GM12872 (cell line): ENCODE measurements at regions not wholly inside any gene's neighbourhood (a gene's known extent, or its start where the extent isn't known, plus 50 kb on each side); places are given as distances from the start of the nearest gene placed in this dataset.

Experiments
- TF ChIP-seq, protein P1 (sequence below): IDR thresholded peaks from 3 replicates; pipeline ENCODE4 v1.5.1; 2011; ENCODE audit warnings: low read depth, mild to moderate bottlenecking, low read length, moderate library complexity; ENCODE audit not compliant: insufficient read depth

DNA sequence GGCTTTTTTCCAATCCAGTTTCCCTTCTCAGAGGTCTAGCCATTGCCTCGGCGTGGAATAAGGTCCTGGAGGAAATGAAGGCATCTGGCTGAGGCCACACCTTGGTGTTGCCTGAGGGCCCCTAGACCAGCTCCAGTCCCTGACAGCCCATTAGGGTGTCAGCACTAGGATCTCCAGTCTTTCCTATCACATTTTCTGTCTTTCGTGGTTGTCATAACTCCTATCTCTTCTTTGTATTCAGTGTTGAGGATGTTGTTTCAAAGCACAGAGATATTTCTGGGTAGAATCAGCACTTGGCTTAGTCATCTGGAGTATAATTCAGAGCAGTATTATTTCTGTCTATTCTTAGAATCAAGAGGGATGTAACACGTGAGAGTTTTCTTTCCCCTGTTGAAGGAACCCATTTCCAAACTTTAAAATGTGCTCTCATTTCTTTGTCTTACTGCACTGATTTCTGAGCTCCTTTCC is 844.3 kb downstream of the KCNT2 start:
- TF ChIP-seq, protein P1, sequence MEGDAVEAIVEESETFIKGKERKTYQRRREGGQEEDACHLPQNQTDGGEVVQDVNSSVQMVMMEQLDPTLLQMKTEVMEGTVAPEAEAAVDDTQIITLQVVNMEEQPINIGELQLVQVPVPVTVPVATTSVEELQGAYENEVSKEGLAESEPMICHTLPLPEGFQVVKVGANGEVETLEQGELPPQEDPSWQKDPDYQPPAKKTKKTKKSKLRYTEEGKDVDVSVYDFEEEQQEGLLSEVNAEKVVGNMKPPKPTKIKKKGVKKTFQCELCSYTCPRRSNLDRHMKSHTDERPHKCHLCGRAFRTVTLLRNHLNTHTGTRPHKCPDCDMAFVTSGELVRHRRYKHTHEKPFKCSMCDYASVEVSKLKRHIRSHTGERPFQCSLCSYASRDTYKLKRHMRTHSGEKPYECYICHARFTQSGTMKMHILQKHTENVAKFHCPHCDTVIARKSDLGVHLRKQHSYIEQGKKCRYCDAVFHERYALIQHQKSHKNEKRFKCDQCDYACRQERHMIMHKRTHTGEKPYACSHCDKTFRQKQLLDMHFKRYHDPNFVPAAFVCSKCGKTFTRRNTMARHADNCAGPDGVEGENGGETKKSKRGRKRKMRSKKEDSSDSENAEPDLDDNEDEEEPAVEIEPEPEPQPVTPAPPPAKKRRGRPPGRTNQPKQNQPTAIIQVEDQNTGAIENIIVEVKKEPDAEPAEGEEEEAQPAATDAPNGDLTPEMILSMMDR, result no peak

DNA sequence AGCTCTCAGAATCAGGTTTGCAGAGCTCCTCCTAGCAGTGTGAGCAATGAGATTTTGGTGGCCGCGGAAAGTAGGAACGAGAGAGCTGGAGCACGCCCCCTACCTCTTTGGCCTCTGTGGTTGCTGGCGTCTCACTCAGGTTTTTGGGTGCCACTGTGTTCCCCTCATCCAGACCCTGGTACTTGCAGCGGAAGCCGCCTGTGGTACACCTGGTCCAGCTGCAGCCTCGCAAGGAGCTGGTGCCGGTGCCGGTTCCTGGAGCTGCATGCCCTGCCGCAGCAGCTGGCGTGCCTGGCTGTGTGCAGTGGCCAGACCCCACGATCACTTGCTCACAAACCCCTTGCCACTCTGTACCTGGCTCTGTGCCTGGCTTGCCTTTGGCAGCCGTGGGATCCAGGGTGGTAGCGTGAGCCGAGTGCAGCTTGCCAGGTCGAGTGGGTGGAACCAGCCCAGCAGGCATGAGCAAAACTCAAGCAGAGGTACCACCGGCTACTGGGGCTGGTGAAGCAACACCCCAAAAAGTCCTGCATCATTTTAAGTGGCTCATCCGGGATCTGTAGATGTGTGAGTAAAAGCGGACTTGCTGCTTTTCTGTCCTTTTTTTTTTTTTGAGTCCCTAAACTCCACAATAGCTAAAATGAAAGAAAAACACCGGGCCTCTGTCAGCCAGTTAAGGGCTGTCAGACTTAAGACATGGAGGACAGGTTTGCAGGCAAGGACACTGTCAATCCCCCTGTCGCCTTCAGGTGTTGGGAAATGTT is 844.9 kb downstream of the KCNT2 start:
- TF ChIP-seq, protein P1, result no peak

DNA sequence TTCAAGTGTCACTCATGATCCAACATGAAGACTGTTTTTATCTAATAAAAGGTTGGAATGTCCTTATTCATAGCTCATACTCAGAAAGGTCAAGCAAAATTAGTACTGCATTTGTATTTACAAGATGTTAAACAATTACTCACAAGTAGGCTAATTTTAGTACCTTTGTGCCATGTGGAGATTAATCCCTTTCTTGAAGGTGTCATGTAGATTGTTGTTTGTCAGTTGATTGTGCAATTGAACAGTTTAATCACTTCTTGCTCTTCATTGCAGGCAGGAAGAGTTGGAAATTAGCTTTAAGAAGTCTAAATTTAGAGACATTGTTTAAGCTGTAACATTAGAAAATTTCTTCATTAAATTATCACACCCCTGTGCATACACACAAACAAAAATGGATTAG is 847.1 kb downstream of the KCNT2 start:
- TF ChIP-seq, protein P1, result no peak

DNA sequence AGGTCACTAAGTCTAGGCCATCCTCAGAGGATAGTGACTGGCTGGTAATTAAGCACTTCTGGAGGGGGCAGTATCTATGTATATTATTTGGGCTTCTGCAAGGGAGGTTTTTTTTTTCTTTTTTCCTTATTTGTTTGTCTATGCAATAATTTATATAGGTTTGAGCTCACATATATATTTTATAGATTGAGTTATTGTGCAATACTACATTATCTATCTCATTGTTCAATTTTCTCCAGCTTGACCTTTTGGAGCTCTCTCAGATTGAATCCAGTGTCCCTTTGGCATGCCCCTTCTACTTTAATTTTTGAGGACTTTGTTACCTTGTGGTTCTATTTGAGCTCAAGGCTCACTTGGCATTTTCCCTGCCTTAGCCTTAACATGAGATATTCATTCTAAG is 852.1 kb downstream of the KCNT2 start:
- TF ChIP-seq, protein P1, result no peak

DNA sequence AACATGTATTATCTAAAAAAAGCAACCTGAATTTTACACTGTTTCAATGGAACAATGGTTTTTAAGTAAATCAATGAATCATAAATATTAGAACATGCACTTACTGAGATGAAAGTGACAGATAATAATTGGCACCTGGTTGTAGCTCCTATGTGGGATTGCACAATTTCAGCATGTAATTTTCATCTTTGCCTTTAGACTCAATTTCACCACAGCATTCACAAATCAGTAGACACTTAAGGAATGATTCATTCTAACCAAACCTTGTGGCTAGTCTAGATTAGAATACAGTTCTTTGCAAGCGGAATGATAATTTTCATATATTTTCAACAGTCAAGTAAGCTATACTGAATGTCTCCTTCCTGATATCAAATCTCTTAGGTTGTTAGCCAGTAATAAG is 853.4 kb downstream of the KCNT2 start:
- TF ChIP-seq, protein P1, result no peak

DNA sequence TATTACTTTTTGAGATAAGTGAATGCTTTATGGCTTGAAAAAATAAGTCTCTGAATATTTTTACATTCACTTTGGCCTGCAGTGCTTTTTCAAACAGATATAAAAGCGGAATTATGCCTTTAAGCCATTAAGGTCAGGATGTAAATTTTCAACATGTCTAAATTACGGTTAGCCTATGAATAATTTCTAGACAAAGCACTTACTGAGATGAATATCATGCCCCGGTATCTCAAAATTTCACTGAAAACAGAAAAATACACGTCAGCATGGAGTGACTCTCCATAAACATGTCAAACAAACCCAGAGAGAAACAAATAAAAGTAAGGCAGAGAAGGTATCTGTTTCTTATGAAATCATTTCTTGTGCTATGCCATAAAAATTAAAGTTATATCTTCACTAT is 853.9 kb downstream of the KCNT2 start:
- TF ChIP-seq, protein P1, result no peak

DNA sequence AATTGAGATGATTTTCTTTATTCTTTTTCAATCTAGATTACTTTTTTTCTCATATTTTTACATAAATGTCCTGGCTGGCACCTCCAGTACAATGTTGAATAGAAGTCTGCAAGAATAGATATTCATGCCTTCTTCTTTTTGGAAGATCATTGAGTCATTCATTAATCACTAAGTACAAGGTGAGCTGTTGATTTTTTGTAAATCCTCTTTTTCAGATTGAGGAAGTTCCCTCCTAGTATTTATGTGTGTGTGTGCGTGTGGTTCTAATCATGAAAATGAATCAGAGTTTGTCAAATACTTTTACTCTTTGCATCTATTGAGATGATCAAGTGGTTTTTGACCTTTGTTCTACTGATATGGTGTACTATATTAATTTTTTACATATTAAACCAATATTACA is 859.3 kb downstream of the KCNT2 start:
- TF ChIP-seq, protein P1, result no peak
